K562 (cell line): ENCODE measurements at regions not wholly inside any gene's neighbourhood (a gene's known extent, or its start where the extent isn't known, plus 50 kb on each side); places are given as distances from the start of the nearest gene placed in this dataset.

Experiments used
- CBFB ChIP-seq: sonication (generic); formaldehyde crosslinking; IDR thresholded peaks from 2 replicates; pipeline ENCODE4 v1.4.0; 2020; ENCODE audit warnings: mild to moderate bottlenecking, missing genetic modification reagents
- CEBPB ChIP-seq: fragments of 450-650 bp; IDR thresholded peaks from 2 replicates; pipeline ENCODE4 v1.6.1; 2016; ENCODE audit warnings: missing genetic modification characterization, missing compliant biosample characterization
- CSDE1 ChIP-seq, 2 experiments: fragments of 450-650 bp; IDR thresholded peaks; 2 replicates each; pipeline ENCODE4 v1.6.1; 2016; ENCODE audit warnings: mild to moderate bottlenecking in 1 of 2
- KDM5B ChIP-seq: fragments of 200-600 bp; sonication (generic); IDR thresholded peaks from 2 replicates; pipeline ENCODE4 v1.6.1; 2012; ENCODE audit warnings: low read depth, mild to moderate bottlenecking, moderate library complexity, low read length, control low read depth, inconsistent platforms; ENCODE audit not compliant: insufficient replicate concordance
- POLR2B ChIP-seq: fragments of 450-650 bp; IDR thresholded peaks from 2 replicates; pipeline ENCODE4 v1.6.1; 2018; ENCODE audit warnings: low read depth; ENCODE audit not compliant: partially characterized antibody
- PURB ChIP-seq: sonication (generic); formaldehyde crosslinking; IDR thresholded peaks from 2 replicates; pipeline ENCODE4 v1.9.0; 2021; ENCODE audit warnings: low read depth, mild to moderate bottlenecking, missing genetic modification reagents
- THRAP3 ChIP-seq: fragments of 450-650 bp; IDR thresholded peaks from 2 replicates; pipeline ENCODE4 v1.6.1; 2016; ENCODE audit warnings: mild to moderate bottlenecking, inconsistent platforms, borderline replicate concordance
- ZFP36 ChIP-seq: fragments of 150-350 bp; IDR thresholded peaks from 2 replicates; pipeline ENCODE4 v1.6.1; 2018; ENCODE audit warnings: low read length, low read depth; ENCODE audit not compliant: partially characterized antibody
- ZNF644 ChIP-seq: fragments of 200-800 bp; sonication (Bioruptor generic); IDR thresholded peaks from 2 replicates; pipeline ENCODE4 v1.6.1; 2016; ENCODE audit warnings: low read depth, missing genetic modification characterization, missing compliant biosample characterization
- ZSCAN29 ChIP-seq: fragments of 450-650 bp; IDR thresholded peaks from 2 replicates; pipeline ENCODE4 v1.6.1; 2017
- ZSCAN32 ChIP-seq: fragments of 450-650 bp; formaldehyde crosslinking; IDR thresholded peaks from 2 replicates; pipeline ENCODE4 v1.4.0; 2020; ENCODE audit warnings: mild to moderate bottlenecking, moderate library complexity
- TF ChIP-seq, protein P1 (sequence below): fragments of 450-650 bp; formaldehyde crosslinking; IDR thresholded peaks from 2 replicates; pipeline ENCODE4 v1.4.0; 2020; ENCODE audit warnings: mild to moderate bottlenecking

GRCh38 chr14:105853907-105854599, 327.7 kb downstream of the TMEM121 start (continued):
- TF ChIP-seq ZSCAN29 (no peak), KDM5B (no peak), CEBPB (tag) (no peak), ZFP36 (no peak), ZSCAN32 (CRISPR knock-in tag) (no peak), THRAP3 (no peak), CSDE1 (IDR thresholded peaks at IDR 0.05) (no peak), POLR2B (no peak), PURB (CRISPR knock-in tag) (no peak), CBFB (CRISPR knock-in tag) (no peak), ZNF644 (tag) (no peak)
- TF ChIP-seq, protein P1, sequence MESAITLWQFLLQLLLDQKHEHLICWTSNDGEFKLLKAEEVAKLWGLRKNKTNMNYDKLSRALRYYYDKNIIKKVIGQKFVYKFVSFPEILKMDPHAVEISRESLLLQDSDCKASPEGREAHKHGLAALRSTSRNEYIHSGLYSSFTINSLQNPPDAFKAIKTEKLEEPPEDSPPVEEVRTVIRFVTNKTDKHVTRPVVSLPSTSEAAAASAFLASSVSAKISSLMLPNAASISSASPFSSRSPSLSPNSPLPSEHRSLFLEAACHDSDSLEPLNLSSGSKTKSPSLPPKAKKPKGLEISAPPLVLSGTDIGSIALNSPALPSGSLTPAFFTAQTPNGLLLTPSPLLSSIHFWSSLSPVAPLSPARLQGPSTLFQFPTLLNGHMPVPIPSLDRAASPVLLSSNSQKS (CRISPR knock-in tag): no peak
- TF ChIP-seq, all 486 proteins: peak for 0
